MCF 10A (cell line): ENCODE measurements at regions not wholly inside any gene's neighbourhood (a gene's known extent, or its start where the extent isn't known, plus 50 kb on each side); places are given as distances from the start of the nearest gene placed in this dataset.

Source experiments
- BruUV-seq: library from RNA; stranded (reverse); fragments of 400-500 nt; replicated peaks from 2 replicates; lab custom pipeline; 2021; lab: Mats Ljungman, UMichigan
- CTCF ChIA-PET: fragments of 300-600 bp; sonication (Branson Sonifier 250); formaldehyde crosslinking; extraction: SDS; loops from one replicate; lab custom pipeline; 2021; ENCODE audit warnings: antibody characterized with exemption, inconsistent platforms; lab: Yijun Ruan, JAX
- POLR2A ChIA-PET: fragments of 300-600, 350-650 bp; sonication (Branson Sonifier 250); formaldehyde crosslinking; extraction: SDS; loops from one replicate; lab custom pipeline; 2020; ENCODE audit warnings: antibody characterized with exemption, inconsistent platforms; lab: Yijun Ruan, JAX
- DNase-seq: peaks from one replicate; pipeline ENCODE4 v3.0.0-alpha.2; 2018; ENCODE audit not compliant: unreplicated experiment
- H3K27ac Mint-ChIP-seq: one replicate; pipeline ENCODE4 v1.8.0; 2022; ENCODE audit warnings: mild to moderate bottlenecking, low read depth, mixed read lengths; ENCODE audit not compliant: unreplicated experiment
- H3K27me3 Mint-ChIP-seq: one replicate; pipeline ENCODE4 v1.8.0; 2022; ENCODE audit warnings: mixed read lengths; ENCODE audit not compliant: insufficient read depth, unreplicated experiment
- H3K36me3 Mint-ChIP-seq: one replicate; pipeline ENCODE4 v1.8.0; 2022; ENCODE audit warnings: mild to moderate bottlenecking, moderate library complexity, mixed read lengths; ENCODE audit not compliant: insufficient read depth, unreplicated experiment
- H3K4me1 Mint-ChIP-seq: one replicate; pipeline ENCODE4 v1.8.0; 2022; ENCODE audit warnings: mixed read lengths; ENCODE audit not compliant: insufficient read depth, unreplicated experiment
- H3K4me3 Mint-ChIP-seq: one replicate; pipeline ENCODE4 v1.8.0; 2022; ENCODE audit warnings: mild to moderate bottlenecking, moderate library complexity, mixed read lengths; ENCODE audit not compliant: unreplicated experiment
- H3K9me3 Mint-ChIP-seq: one replicate; pipeline ENCODE4 v1.8.0; 2022; ENCODE audit warnings: mixed read lengths; ENCODE audit not compliant: unreplicated experiment
- CTCF ChIP-seq: fragments of 200-600 bp; IDR thresholded peaks from one replicate; pipeline ENCODE4 v1.8.0; 2022; ENCODE audit warnings: antibody characterized with exemption, mild to moderate bottlenecking; ENCODE audit not compliant: unreplicated experiment
- intact Hi-C: fragments of 100-400 bp; cut with micrococcal nuclease; formaldehyde crosslinking; loops from 2 replicates; pipeline ENCODE4 v1.14.1; 2022

GRCh38 chr13:102978168-102978567 lies 88.0 kb downstream of the SLC10A2 start:
- Mint-ChIP-seq H3K27me3 (no peaks in the 10 kb centered on the region), H3K4me1 (no peaks in the 10 kb centered on the region), H3K4me3 (no peak overlapping the region), H3K36me3 (no peaks in the 10 kb centered on the region), H3K9me3 (no peaks in the 10 kb centered on the region), H3K27ac (no peak overlapping the region)
- no peak for TF ChIP-seq CTCF
- ChIA-PET POLR2A (no interaction called here), CTCF (interaction anchor here (0.7 kb wide), 1 partner anchor 9 kb away, joined by 4 read pairs; no protein-coding TSS in a partner anchor)
- intact Hi-C loops = no loop called here
- no peak for DNase-seq
- no TSS peak for BruUV-seq

- no peaks in the 10 kb centered on the region for H3K4me1 Mint-ChIP-seq
- intact Hi-C loops = no loop called here
- H3K27me3 Mint-ChIP-seq = no peaks in the 10 kb centered on the region
- no peak for TF ChIP-seq CTCF
- BruUV-seq = no TSS peak
- H3K27ac Mint-ChIP-seq = no peak overlapping the region
- ChIA-PET POLR2A (no interaction called here), CTCF (no interaction called here)
- no peaks in the 10 kb centered on the region for H3K9me3 Mint-ChIP-seq
- no peaks in the 10 kb centered on the region for H3K36me3 Mint-ChIP-seq
- no peak for DNase-seq
- H3K4me3 Mint-ChIP-seq = no peak overlapping the region
Measured at GRCh38 chr13:102977471-102977870, 88.7 kb downstream of the SLC10A2 start.

- Mint-ChIP-seq H3K9me3 (no peaks in the 10 kb centered on the region), H3K4me3 (no peak overlapping the region), H3K27ac (no peak overlapping the region), H3K4me1 (no peaks in the 10 kb centered on the region), H3K36me3 (no peaks in the 10 kb centered on the region), H3K27me3 (no peaks in the 10 kb centered on the region)
- ChIA-PET POLR2A (no interaction called here), CTCF (interaction anchor here (0.7 kb wide), 1 partner anchor 69 kb away, joined by 3 read pairs; no protein-coding TSS in a partner anchor)
- intact Hi-C loops = no loop called here
- no peak for DNase-seq
- BruUV-seq = no TSS peak
- no peak for TF ChIP-seq CTCF
Measured at GRCh38 chr13:102974317-102975087, 91.7 kb downstream of the SLC10A2 start.

GRCh38 chr13:102972191-102972590 lies 94.0 kb downstream of the SLC10A2 start:
- Mint-ChIP-seq H3K36me3 (no peaks in the 10 kb centered on the region), H3K27ac (no peak overlapping the region), H3K27me3 (no peaks in the 10 kb centered on the region), H3K4me3 (no peak overlapping the region), H3K4me1 (no peaks in the 10 kb centered on the region), H3K9me3 (no peaks in the 10 kb centered on the region)
- BruUV-seq = no TSS peak
- no peak for TF ChIP-seq CTCF
- ChIA-PET CTCF (interaction anchor here (0.7 kb wide), 1 partner anchor 387 kb away, joined by 3 read pairs; no protein-coding TSS in a partner anchor), POLR2A (no interaction called here)
- intact Hi-C loops = no loop called here
- no peak for DNase-seq
